RWPE2 (cell line): ENCODE measurements at regions not wholly inside any gene's neighbourhood (a gene's known extent, or its start where the extent isn't known, plus 50 kb on each side); places are given as distances from the start of the nearest gene placed in this dataset.

ENCODE experiments used
- ATAC-seq: fragments of 200-7000 bp; cut with Tn5 transposase; 3 replicates; pipeline ENCODE4 v1.9.1; 2021; ENCODE audit warnings: low read depth
- DNase-seq: peaks from one replicate; pipeline ENCODE4 v3.0.0-alpha.2; 2020; ENCODE audit warnings: low spot score
- H3K27ac ChIP-seq: fragments of 450-650 bp; 2 replicates; pipeline ENCODE4 v1.5.1; 2017; ENCODE audit warnings: mild to moderate bottlenecking; ENCODE audit not compliant: poor library complexity, severe bottlenecking
- H3K27me3 ChIP-seq: fragments of 250-450 bp; sonication (Bioruptor Pico); 2 replicates; pipeline ENCODE4 v1.5.1; 2021; ENCODE audit warnings: mild to moderate bottlenecking, moderate library complexity; ENCODE audit not compliant: insufficient read depth, poor library complexity, severe bottlenecking
- H3K36me3 ChIP-seq: fragments of 250-450 bp; sonication (Bioruptor Pico); 2 replicates; pipeline ENCODE4 v1.5.1; 2020; ENCODE audit warnings: low read depth, mild to moderate bottlenecking, moderate library complexity
- H3K4me1 ChIP-seq: fragments of 250-450 bp; sonication (Bioruptor Pico); 2 replicates; pipeline ENCODE4 v1.5.1; 2021; ENCODE audit warnings: mild to moderate bottlenecking, moderate library complexity; ENCODE audit not compliant: insufficient read depth, poor library complexity, severe bottlenecking
- H3K4me3 ChIP-seq: fragments of 250-450 bp; sonication (Bioruptor Pico); 2 replicates; pipeline ENCODE4 v1.5.1; 2021; ENCODE audit warnings: mild to moderate bottlenecking, moderate library complexity; ENCODE audit not compliant: severe bottlenecking
- H3K9me3 ChIP-seq: fragments of 250-450 bp; sonication (Bioruptor Pico); 2 replicates; pipeline ENCODE4 v1.5.1; 2021; ENCODE audit warnings: mild to moderate bottlenecking, moderate library complexity; ENCODE audit not compliant: severe bottlenecking
- CTCF ChIP-seq: fragments of 450-650 bp; IDR thresholded peaks from one replicate; pipeline ENCODE4 v1.5.1; 2017; ENCODE audit warnings: mild to moderate bottlenecking, moderate library complexity; ENCODE audit not compliant: poor library complexity, severe bottlenecking

DNA sequence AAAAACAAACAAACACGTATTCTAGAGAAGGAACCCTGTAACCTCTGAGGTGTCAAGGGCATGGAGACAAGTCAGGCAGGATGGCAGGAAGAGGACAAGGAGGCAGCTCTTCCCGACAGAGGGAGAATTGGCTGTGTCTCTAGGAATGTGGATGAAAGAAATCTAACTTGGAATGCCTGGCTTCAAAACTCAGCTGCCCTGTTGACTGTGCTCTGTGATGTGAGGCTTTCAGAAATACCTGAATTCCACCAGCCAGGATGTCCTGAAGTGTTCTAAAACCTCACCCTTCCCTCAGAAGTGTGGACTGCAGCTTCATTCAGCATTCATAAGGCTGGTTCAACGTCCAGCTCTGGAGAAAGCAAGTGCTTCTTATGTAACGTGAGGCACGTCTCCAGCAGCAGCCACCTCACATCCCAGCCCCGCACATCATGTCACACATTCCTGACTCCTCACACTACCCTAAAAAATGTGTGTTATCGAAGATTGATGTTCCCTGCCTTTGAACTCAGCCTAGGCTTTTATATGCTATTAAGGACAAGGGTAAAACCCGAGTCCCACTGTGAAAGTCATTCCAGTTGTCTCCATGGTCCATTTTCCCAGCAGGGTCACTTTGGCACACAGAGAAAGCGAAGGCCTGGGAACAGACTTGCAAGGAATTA lies 398.9 kb downstream of the ETS1 start:
- H3K4me1 ChIP-seq: no peaks in the 10 kb centered on the region
- no peak for DNase-seq
- TF ChIP-seq CTCF: no peak
- no peak overlapping the region for H3K27ac ChIP-seq
- H3K36me3 ChIP-seq: no peaks in the 10 kb centered on the region
- ATAC-seq: no peak
- H3K9me3 ChIP-seq: no peaks in the 10 kb centered on the region
- H3K27me3 ChIP-seq: no peaks in the 10 kb centered on the region
- H3K4me3 ChIP-seq: no peak overlapping the region

DNA sequence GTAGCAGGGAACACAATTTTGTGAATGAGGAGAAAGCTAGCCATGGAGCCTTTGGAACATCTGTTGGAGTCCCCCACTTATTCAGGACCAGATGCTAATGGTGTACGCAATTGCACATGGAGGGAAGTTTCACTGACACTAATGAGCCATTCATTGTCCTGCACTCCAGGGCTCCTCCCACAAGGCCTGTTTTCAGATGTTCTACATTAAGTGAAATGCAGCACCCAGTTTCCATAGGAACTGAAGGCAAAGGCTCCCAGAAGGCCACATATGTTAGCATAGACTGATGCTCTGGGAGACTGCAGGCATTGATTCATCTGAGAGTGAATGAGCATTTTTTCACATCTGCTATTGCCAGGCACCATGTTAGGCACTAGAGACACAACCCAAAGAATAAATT lies 399.5 kb downstream of the ETS1 start:
- ATAC-seq: no peak
- Histone ChIP-seq H3K27me3 (no peaks in the 10 kb centered on the region), H3K27ac (peak overlapping the region; percentile 6), H3K9me3 (no peaks in the 10 kb centered on the region), H3K36me3 (no peaks in the 10 kb centered on the region), H3K4me3 (no peak overlapping the region), H3K4me1 (no peaks in the 10 kb centered on the region)
- no peak for DNase-seq
- TF ChIP-seq CTCF: no peak

DNA sequence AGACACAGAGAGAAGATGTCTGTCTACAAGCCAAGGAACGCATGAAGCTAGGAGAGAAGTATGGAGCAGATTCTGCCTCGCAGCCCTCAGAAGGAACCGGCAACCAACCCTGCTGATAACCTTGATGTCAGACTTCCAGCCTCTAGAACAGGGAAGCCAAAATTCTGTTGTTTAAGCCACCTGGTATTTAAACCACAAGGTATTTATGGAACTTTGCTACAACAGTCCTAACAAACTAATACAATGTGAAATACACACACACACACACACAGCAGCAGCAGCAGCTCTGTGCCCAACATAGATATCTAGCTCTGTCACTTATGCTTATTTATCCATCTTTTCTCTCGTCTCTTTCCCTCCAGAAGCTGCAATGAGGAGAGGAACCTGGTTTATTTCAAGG lies 400.0 kb downstream of the ETS1 start:
- DNase-seq: no peak
- peak overlapping the region; percentile 6 for H3K27ac ChIP-seq
- H3K27me3 ChIP-seq: no peaks in the 10 kb centered on the region
- H3K4me3 ChIP-seq: no peak overlapping the region
- H3K4me1 ChIP-seq: no peaks in the 10 kb centered on the region
- TF ChIP-seq CTCF: no peak
- no peaks in the 10 kb centered on the region for H3K9me3 ChIP-seq
- H3K36me3 ChIP-seq: no peaks in the 10 kb centered on the region
- no peak for ATAC-seq

- no peak overlapping the region for H3K27ac ChIP-seq
- no peak for DNase-seq
- TF ChIP-seq CTCF: no peak
- no peak overlapping the region for H3K4me3 ChIP-seq
- ATAC-seq: no peak
- H3K36me3 ChIP-seq: no peaks in the 10 kb centered on the region
- peaks cover 15% of the 10 kb centered on the region for H3K4me1 ChIP-seq
- H3K27me3 ChIP-seq: no peaks in the 10 kb centered on the region
- no peaks in the 10 kb centered on the region for H3K9me3 ChIP-seq
Observed at GRCh38 chr11:128184981-128185380, 402.4 kb downstream of the ETS1 start.

- Histone ChIP-seq H3K36me3 (0 out of 2 replicates have a peak, but pooled peaks cover 4% of the 10 kb centered on the region), H3K27ac (no peak overlapping the region), H3K27me3 (no peaks in the 10 kb centered on the region), H3K9me3 (no peaks in the 10 kb centered on the region), H3K4me3 (no peak overlapping the region), H3K4me1 (peaks cover 18% of the 10 kb centered on the region)
- no peak for ATAC-seq
- TF ChIP-seq CTCF: no peak
- DNase-seq: no peak
Observed at GRCh38 chr11:128182844-128183243, 404.5 kb downstream of the ETS1 start.
